Femur (tissue), 1 donor: ENCODE measurements at regions not wholly inside any gene's neighbourhood (a gene's known extent, or its start where the extent isn't known, plus 50 kb on each side); places are given as distances from the start of the nearest gene placed in this dataset.
A peak's percentile ranks its signal among the peaks of the same experiment; 100 is the strongest.
"Not testable (repeated sequence)": the region's sequence is repeated elsewhere in the genome, so short reads cannot be mapped to it uniquely, and the experiment has no call there.

Source experiments
- DNase-seq: peaks from one replicate; pipeline ENCODE4 v3.0.0-alpha.2; 2017

GRCh38 chr4:60724623-60725022 lies 475.5 kb upstream of the ADGRL3 start:
- no peak for DNase-seq

GRCh38 chr4:60726779-60727178 lies 473.3 kb upstream of the ADGRL3 start:
- no peak for DNase-seq

GRCh38 chr4:60729194-60729593 lies 470.9 kb upstream of the ADGRL3 start:
- DNase-seq, result no peak

- DNase-seq, result not testable (repeated sequence)
Observed at GRCh38 chr4:60729764-60730163, 470.4 kb upstream of the ADGRL3 start.

- no peak for DNase-seq
Observed at GRCh38 chr4:60737858-60738257, 462.3 kb upstream of the ADGRL3 start.

GRCh38 chr4:60743654-60744053 lies 456.5 kb upstream of the ADGRL3 start:
- no peak for DNase-seq

GRCh38 chr4:60744767-60745166 lies 455.4 kb upstream of the ADGRL3 start:
- no peak for DNase-seq

- DNase-seq, result no peak
Observed at GRCh38 chr4:60745800-60746571, 454.1 kb upstream of the ADGRL3 start.

- DNase-seq, result no peak
Observed at GRCh38 chr4:60750962-60751361, 449.2 kb upstream of the ADGRL3 start.

- no peak for DNase-seq
Observed at GRCh38 chr4:60757986-60758680, 442.0 kb upstream of the ADGRL3 start.

- DNase-seq, result no peak
Observed at GRCh38 chr4:60759518-60760245, 440.4 kb upstream of the ADGRL3 start.

- DNase-seq, result no peak
Observed at GRCh38 chr4:60780874-60781273, 419.3 kb upstream of the ADGRL3 start.

GRCh38 chr4:60790608-60791007 lies 409.5 kb upstream of the ADGRL3 start:
- no peak for DNase-seq

- DNase-seq, result no peak
Observed at GRCh38 chr4:60794372-60794771, 405.8 kb upstream of the ADGRL3 start.

GRCh38 chr4:60799214-60799613 lies 400.9 kb upstream of the ADGRL3 start:
- no peak for DNase-seq

- no peak for DNase-seq
Observed at GRCh38 chr4:60800701-60801100, 399.4 kb upstream of the ADGRL3 start.

- no peak for DNase-seq
Observed at GRCh38 chr4:60805500-60806313, 394.4 kb upstream of the ADGRL3 start.

GRCh38 chr4:60808726-60809485 lies 391.2 kb upstream of the ADGRL3 start:
- DNase-seq, result peak; percentile 44

GRCh38 chr4:60809486-60809800 lies 390.7 kb upstream of the ADGRL3 start:
- no peak for DNase-seq

- DNase-seq, result no peak
Observed at GRCh38 chr4:60812811-60813210, 387.3 kb upstream of the ADGRL3 start.

GRCh38 chr4:60814549-60814948 lies 385.6 kb upstream of the ADGRL3 start:
- DNase-seq, result no peak

GRCh38 chr4:60817609-60818008 lies 382.5 kb upstream of the ADGRL3 start:
- DNase-seq, result no peak
